Sigmoid colon (tissue), 4 donors: ENCODE measurements at regions not wholly inside any gene's neighbourhood (a gene's known extent, or its start where the extent isn't known, plus 50 kb on each side); places are given as distances from the start of the nearest gene placed in this dataset.

Experiments used
- EP300 ChIP-seq, 4 donors: sonication (generic); formaldehyde crosslinking; IDR thresholded peaks; one replicate each; pipeline ENCODE4 v1.6.1; 2017; ENCODE audit warnings: antibody characterized with exemption in 4 of 4
- POLR2A ChIP-seq, 2 donors: fragments of 450-650 bp; IDR thresholded peaks; one replicate each; pipeline ENCODE4 v1.6.1; 2016; ENCODE audit warnings: antibody characterized with exemption in 2 of 2, mild to moderate bottlenecking in 2 of 2, moderate library complexity in 2 of 2
- TF ChIP-seq, protein P1 (sequence below), 4 experiments: fragments of 450-650 bp in 3 of 4; fragments of 200-600 bp in 1 of 4; IDR thresholded peaks; one replicate each; pipeline ENCODE4 v1.5.1; 2016 to 2019; ENCODE audit warnings: antibody characterized with exemption in 4 of 4, mild to moderate bottlenecking in 3 of 4, moderate library complexity in 2 of 4

- TF ChIP-seq, protein P1, sequence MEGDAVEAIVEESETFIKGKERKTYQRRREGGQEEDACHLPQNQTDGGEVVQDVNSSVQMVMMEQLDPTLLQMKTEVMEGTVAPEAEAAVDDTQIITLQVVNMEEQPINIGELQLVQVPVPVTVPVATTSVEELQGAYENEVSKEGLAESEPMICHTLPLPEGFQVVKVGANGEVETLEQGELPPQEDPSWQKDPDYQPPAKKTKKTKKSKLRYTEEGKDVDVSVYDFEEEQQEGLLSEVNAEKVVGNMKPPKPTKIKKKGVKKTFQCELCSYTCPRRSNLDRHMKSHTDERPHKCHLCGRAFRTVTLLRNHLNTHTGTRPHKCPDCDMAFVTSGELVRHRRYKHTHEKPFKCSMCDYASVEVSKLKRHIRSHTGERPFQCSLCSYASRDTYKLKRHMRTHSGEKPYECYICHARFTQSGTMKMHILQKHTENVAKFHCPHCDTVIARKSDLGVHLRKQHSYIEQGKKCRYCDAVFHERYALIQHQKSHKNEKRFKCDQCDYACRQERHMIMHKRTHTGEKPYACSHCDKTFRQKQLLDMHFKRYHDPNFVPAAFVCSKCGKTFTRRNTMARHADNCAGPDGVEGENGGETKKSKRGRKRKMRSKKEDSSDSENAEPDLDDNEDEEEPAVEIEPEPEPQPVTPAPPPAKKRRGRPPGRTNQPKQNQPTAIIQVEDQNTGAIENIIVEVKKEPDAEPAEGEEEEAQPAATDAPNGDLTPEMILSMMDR (IDR thresholded peaks at IDR 0.05) = no peak
- TF ChIP-seq EP300 (IDR thresholded peaks at IDR 0.05) = no peak
- TF ChIP-seq POLR2A (IDR thresholded peaks at IDR 0.05) = no peak
Observed at GRCh38 chr5:133688391-133688790, 76.0 kb upstream of the FSTL4 start.
